GM12872 (cell line): ENCODE measurements at regions not wholly inside any gene's neighbourhood (a gene's known extent, or its start where the extent isn't known, plus 50 kb on each side); places are given as distances from the start of the nearest gene placed in this dataset.

Experiments
- TF ChIP-seq, protein P1 (sequence below): IDR thresholded peaks from 3 replicates; pipeline ENCODE4 v1.5.1; 2011; ENCODE audit warnings: low read depth, mild to moderate bottlenecking, low read length, moderate library complexity; ENCODE audit not compliant: insufficient read depth

DNA sequence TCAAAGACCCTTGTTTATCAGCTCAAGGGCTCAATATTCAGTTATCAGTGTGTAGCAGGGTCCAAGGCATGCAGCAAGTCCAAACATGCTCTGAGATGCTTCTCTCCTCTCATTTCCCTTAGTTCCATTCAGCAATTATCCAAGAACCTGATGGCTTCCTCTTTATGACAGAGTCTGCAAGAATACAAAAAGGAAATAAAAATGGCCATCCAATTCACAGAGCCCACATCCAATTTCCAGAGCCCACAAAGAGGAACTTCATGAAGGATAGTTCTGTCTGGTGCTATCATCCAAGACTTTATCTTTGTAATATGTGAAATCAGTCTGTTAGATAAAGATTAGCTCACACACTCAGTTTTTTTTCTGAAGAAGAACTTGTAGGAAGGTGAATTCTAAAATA, 217.2 kb downstream of the LACC1 start:
- TF ChIP-seq, protein P1, sequence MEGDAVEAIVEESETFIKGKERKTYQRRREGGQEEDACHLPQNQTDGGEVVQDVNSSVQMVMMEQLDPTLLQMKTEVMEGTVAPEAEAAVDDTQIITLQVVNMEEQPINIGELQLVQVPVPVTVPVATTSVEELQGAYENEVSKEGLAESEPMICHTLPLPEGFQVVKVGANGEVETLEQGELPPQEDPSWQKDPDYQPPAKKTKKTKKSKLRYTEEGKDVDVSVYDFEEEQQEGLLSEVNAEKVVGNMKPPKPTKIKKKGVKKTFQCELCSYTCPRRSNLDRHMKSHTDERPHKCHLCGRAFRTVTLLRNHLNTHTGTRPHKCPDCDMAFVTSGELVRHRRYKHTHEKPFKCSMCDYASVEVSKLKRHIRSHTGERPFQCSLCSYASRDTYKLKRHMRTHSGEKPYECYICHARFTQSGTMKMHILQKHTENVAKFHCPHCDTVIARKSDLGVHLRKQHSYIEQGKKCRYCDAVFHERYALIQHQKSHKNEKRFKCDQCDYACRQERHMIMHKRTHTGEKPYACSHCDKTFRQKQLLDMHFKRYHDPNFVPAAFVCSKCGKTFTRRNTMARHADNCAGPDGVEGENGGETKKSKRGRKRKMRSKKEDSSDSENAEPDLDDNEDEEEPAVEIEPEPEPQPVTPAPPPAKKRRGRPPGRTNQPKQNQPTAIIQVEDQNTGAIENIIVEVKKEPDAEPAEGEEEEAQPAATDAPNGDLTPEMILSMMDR = no peak

GRCh38 chr13:44098559-44098958, 218.9 kb downstream of the LACC1 start:
- TF ChIP-seq, protein P1 = no peak

DNA sequence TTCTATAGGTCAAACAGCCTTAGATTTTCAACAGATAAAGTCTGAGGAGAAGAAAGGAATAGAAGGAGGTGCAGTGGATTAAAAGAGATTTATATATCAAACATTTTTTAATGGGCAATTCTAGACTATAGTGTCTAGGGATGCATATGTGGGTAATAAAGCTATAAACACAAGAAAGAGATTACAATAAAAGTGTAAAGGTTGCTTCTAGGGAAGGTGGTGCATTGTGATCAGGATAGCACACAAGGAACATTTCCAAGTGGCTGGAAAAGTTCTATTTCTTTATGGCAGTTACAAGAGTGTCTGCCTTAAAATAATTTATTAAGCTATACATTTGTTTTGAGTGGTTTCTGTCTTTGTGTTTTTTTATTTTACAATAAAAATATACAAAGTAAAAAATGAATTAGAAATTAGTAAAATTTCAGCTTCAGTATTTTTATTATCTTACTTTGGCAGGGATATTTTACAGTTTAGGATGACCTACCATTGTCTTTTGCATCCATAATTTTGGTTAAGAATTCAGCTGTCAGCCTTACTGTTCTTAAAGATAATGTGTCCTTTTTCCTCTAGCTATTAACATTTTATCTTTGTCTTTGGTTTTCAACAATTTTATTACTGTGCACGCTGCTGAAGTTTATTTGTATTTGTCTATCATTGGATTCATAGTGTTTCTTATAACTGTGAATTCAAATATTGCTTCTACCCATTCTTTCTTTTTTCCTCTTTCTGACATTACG, 221.8 kb downstream of the LACC1 start:
- TF ChIP-seq, protein P1 = no peak

DNA sequence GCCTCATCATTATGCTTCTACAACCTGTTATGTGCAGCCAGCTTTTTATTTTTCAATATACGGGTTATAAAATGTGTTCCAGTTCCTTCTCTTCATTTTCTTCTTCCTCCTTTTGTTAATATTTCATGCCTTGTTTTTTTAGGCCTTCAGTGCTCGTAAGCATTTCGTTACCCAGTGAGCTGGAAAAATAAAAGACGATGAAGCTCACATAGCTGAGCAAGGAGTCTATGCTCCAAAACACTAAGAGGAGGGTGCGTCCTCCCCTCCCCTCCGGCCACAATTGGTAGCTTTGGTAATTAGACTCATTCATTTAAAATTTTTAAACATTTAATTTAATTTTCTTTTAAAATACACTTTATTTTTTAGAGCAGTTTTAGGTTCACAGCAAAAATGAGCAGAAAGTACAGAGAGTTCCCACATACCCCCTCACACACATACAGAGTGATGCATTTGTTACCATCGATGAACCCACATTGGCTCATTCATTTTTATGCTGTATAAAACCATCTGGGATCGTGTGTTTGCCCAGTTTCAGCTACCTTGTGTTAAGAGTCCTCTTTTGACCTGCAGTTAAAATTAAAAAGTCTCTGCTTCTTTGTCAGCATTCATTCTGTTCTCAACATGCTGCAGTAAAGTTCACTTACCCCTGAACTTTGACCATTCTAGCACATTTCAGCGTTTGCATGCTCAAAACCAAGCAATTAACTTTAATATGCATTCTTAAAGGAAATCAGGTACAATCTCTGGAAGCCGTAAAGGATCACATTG, 223.9 kb downstream of the LACC1 start:
- TF ChIP-seq, protein P1 = no peak

GRCh38 chr13:44104197-44104490, 224.4 kb downstream of the LACC1 start:
- TF ChIP-seq, protein P1 = no peak

DNA sequence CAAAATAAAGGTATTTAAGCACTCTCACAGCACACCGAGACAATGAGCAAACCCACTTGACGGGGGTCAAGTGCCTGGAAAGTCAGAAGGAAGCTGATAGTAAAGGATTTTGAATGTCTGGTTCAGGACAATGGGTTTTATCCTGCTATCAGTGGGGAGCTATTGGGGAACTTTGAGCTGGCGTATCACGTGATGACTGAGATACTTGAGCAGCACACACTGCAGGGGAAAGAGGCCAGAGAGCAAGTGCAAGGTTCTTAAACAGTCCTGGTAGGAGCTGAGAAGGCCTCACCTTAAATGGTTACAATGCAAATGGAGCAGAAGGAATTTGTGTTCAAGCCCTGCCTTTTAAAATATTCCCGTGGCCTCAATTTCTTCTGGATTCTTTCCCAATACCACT, 225.3 kb downstream of the LACC1 start:
- TF ChIP-seq, protein P1 = no peak

DNA sequence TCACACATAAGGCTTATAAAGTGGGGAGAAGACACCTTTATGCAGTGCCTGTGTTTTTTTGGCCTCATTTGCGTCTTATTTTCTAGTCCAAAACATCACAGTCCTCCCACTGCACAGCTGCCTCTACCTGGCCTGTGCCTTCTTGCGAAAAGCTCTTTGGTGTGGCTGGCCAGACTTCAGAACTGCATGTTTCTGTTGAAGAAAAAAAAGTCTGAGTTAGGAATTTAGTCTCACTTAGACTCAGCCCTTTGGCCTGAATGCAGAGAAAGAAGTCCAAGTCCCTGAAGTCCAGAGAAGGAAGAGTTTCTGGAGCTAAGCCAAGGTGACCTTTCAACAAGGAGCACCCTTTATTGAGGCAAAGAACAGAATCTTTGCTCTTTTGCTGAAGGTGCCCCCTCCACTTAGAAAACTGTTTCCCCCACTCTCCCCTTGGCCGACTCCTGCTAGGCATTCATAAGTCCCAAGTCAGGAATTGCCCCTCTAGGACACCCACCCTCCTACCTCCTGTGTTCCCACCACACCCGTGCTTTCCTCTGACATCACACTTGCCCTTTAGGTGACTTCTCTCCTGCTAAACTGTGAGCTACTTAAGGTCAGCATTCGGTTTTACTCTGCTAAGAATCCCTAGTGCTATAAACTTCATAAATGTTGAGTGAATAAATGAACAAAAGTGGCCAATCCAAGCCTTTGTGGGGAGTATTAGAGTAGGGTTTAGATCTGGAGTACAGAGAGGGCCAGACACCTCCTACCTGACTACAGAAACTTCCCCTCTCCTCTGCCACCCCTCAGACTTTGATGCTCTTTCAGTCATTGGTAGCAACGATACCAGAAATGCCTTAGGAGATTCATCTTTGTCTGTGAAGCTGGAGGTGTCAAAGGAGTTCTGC, 226.8 kb downstream of the LACC1 start:
- TF ChIP-seq, protein P1 = no peak
